Chondrocyte (in vitro differentiated cells): ENCODE measurements at regions not wholly inside any gene's neighbourhood (a gene's known extent, or its start where the extent isn't known, plus 50 kb on each side); places are given as distances from the start of the nearest gene placed in this dataset.

ENCODE experiments used
- DNase-seq: peaks from one replicate; pipeline ENCODE4 v3.0.0; 2021; ENCODE audit warnings: mixed read lengths, low spot score
- H3K27ac Mint-ChIP-seq: one replicate; pipeline ENCODE4 v1.8.0; 2021; ENCODE audit warnings: mild to moderate bottlenecking, moderate library complexity, mixed read lengths; ENCODE audit not compliant: unreplicated experiment
- H3K27me3 Mint-ChIP-seq: 2 replicates; pipeline ENCODE4 v1.8.0; 2021; ENCODE audit warnings: low read depth, mixed read lengths
- H3K36me3 Mint-ChIP-seq: 2 replicates; pipeline ENCODE4 v1.8.0; 2021; ENCODE audit warnings: low read depth, mixed read lengths
- H3K4me1 Mint-ChIP-seq: 2 replicates; pipeline ENCODE4 v1.8.0; 2021; ENCODE audit warnings: low read depth, mild to moderate bottlenecking, mixed read lengths
- H3K4me3 Mint-ChIP-seq: one replicate; pipeline ENCODE4 v1.8.0; 2021; ENCODE audit warnings: mild to moderate bottlenecking, moderate library complexity, mixed read lengths; ENCODE audit not compliant: unreplicated experiment
- H3K9me3 Mint-ChIP-seq: 2 replicates; pipeline ENCODE4 v1.8.0; 2021; ENCODE audit warnings: low read depth, mixed read lengths
- CTCF ChIP-seq: fragments of 200-600 bp; sonication (generic); IDR thresholded peaks from 2 replicates; pipeline ENCODE4 v1.5.0; 2021; ENCODE audit warnings: antibody characterized with exemption, mild to moderate bottlenecking, moderate library complexity

- TF ChIP-seq CTCF, result no peak
- Mint-ChIP-seq H3K9me3 (no peaks in the 10 kb centered on the region), H3K27ac (no peak overlapping the region), H3K4me3 (no peak overlapping the region), H3K27me3 (peaks cover 3% of the 10 kb centered on the region), H3K4me1 (no peaks in the 10 kb centered on the region), H3K36me3 (no peaks in the 10 kb centered on the region)
- no peak for DNase-seq
These were observed 111.2 kb upstream of the TECRL start for GRCh38 chr4:64520421-64520820.

GRCh38 chr4:64518600-64518999, 109.3 kb upstream of the TECRL start:
- no peaks in the 10 kb centered on the region for H3K9me3 Mint-ChIP-seq
- no peaks in the 10 kb centered on the region for H3K4me1 Mint-ChIP-seq
- H3K4me3 Mint-ChIP-seq, result no peak overlapping the region
- H3K27ac Mint-ChIP-seq, result no peak overlapping the region
- H3K27me3 Mint-ChIP-seq, result peaks cover 3% of the 10 kb centered on the region
- DNase-seq, result no peak
- H3K36me3 Mint-ChIP-seq, result no peaks in the 10 kb centered on the region
- no peak for TF ChIP-seq CTCF

GRCh38 chr4:64516176-64516575, 106.9 kb upstream of the TECRL start:
- H3K4me1 Mint-ChIP-seq, result no peaks in the 10 kb centered on the region
- H3K4me3 Mint-ChIP-seq, result no peak overlapping the region
- H3K9me3 Mint-ChIP-seq, result peaks cover 1% of the 10 kb centered on the region
- DNase-seq, result no peak
- peaks cover 3% of the 10 kb centered on the region for H3K27me3 Mint-ChIP-seq
- no peak for TF ChIP-seq CTCF
- no peak overlapping the region for H3K27ac Mint-ChIP-seq
- H3K36me3 Mint-ChIP-seq, result no peaks in the 10 kb centered on the region

GRCh38 chr4:64508089-64508488, 98.8 kb upstream of the TECRL start:
- Mint-ChIP-seq H3K27me3 (peaks cover 11% of the 10 kb centered on the region), H3K9me3 (peaks cover 9% of the 10 kb centered on the region), H3K27ac (no peak overlapping the region), H3K4me1 (no peaks in the 10 kb centered on the region), H3K4me3 (no peak overlapping the region), H3K36me3 (no peaks in the 10 kb centered on the region)
- TF ChIP-seq CTCF, result no peak
- no peak for DNase-seq

GRCh38 chr4:64503945-64504675, 94.9 kb upstream of the TECRL start:
- peaks cover 13% of the 10 kb centered on the region for H3K27me3 Mint-ChIP-seq
- no peak overlapping the region for H3K27ac Mint-ChIP-seq
- no peak overlapping the region for H3K4me3 Mint-ChIP-seq
- no peaks in the 10 kb centered on the region for H3K4me1 Mint-ChIP-seq
- no peak for DNase-seq
- no peaks in the 10 kb centered on the region for H3K9me3 Mint-ChIP-seq
- no peak for TF ChIP-seq CTCF
- no peaks in the 10 kb centered on the region for H3K36me3 Mint-ChIP-seq
